KMS-11 (cell line): ENCODE measurements at regions not wholly inside any gene's neighbourhood (a gene's known extent, or its start where the extent isn't known, plus 50 kb on each side); places are given as distances from the start of the nearest gene placed in this dataset.

Source experiments
- H2AFZ ChIP-seq: fragments of 200-600 bp; sonication (generic); 2 replicates; pipeline ENCODE4 v1.6.1; 2016; ENCODE audit warnings: antibody characterized with exemption, mixed run types, low read depth
- H3K27ac ChIP-seq: fragments of 200-600 bp; sonication (generic); 2 replicates; pipeline ENCODE4 v1.6.1; 2016; ENCODE audit warnings: mild to moderate bottlenecking, mixed run types
- H3K27me3 ChIP-seq: fragments of 200-600 bp; sonication (generic); 2 replicates; pipeline ENCODE4 v1.6.1; 2017; ENCODE audit warnings: mild to moderate bottlenecking, low read depth, mixed run types, moderate library complexity; ENCODE audit not compliant: insufficient read depth
- H3K36me3 ChIP-seq: fragments of 200-600 bp; sonication (generic); 2 replicates; pipeline ENCODE4 v1.6.1; 2017; ENCODE audit warnings: mild to moderate bottlenecking, mixed run types; ENCODE audit not compliant: insufficient read depth
- H3K4me1 ChIP-seq: fragments of 200-600 bp; sonication (generic); 2 replicates; pipeline ENCODE4 v1.6.1; 2016; ENCODE audit warnings: mild to moderate bottlenecking, low read depth, mixed run types; ENCODE audit not compliant: poor library complexity, severe bottlenecking
- H3K4me2 ChIP-seq: fragments of 200-600 bp; sonication (generic); 2 replicates; pipeline ENCODE4 v1.7.0; 2016; ENCODE audit warnings: mild to moderate bottlenecking, mixed run types
- H3K4me3 ChIP-seq: fragments of 200-600 bp; sonication (generic); IDR thresholded peaks from 2 replicates; pipeline ENCODE4 v1.6.1; 2017; ENCODE audit warnings: low read depth, low read length, mixed read lengths; ENCODE audit not compliant: insufficient read depth
- H3K79me2 ChIP-seq: fragments of 200-600 bp; sonication (generic); 2 replicates; pipeline ENCODE4 v1.6.1; 2016; ENCODE audit warnings: low read depth, mixed run types; ENCODE audit not compliant: insufficient read depth
- H3K9ac ChIP-seq: fragments of 200-600 bp; sonication (generic); 2 replicates; pipeline ENCODE4 v1.6.1; 2016; ENCODE audit warnings: mild to moderate bottlenecking, mixed run types
- H4K20me1 ChIP-seq: fragments of 200-600 bp; sonication (generic); 2 replicates; pipeline ENCODE4 v1.6.1; 2016; ENCODE audit warnings: mild to moderate bottlenecking, mixed run types; ENCODE audit not compliant: insufficient read depth
- CTCF ChIP-seq: fragments of 200-600 bp; sonication (generic); conservative IDR thresholded peaks from 2 replicates; pipeline ENCODE4 v1.6.1; 2017; ENCODE audit warnings: low read depth, mild to moderate bottlenecking, antibody characterized with exemption, low read length, moderate library complexity, mixed read lengths

- Histone ChIP-seq H2AFZ (no peak overlapping the region), H3K4me1 (no peaks in the 10 kb centered on the region), H3K4me2 (no peak overlapping the region), H3K79me2 (no peaks in the 10 kb centered on the region), H3K36me3 (no peaks in the 10 kb centered on the region), H3K9ac (no peak overlapping the region), H3K27ac (no peak overlapping the region), H3K27me3 (no peaks in the 10 kb centered on the region), H4K20me1 (no peaks in the 10 kb centered on the region), H3K4me3 (no peak overlapping the region)
- TF ChIP-seq CTCF: no peak
These were observed 910.3 kb upstream of the LCORL start for GRCh38 chr4:18931643-18932377.

- Histone ChIP-seq H4K20me1 (no peaks in the 10 kb centered on the region), H3K4me1 (no peaks in the 10 kb centered on the region), H3K4me3 (no peak overlapping the region), H3K36me3 (no peaks in the 10 kb centered on the region), H3K4me2 (no peak overlapping the region), H3K79me2 (no peaks in the 10 kb centered on the region), H3K27me3 (no peaks in the 10 kb centered on the region), H3K27ac (no peak overlapping the region), H3K9ac (no peak overlapping the region), H2AFZ (no peak overlapping the region)
- no peak for TF ChIP-seq CTCF
These were observed 908.9 kb upstream of the LCORL start for GRCh38 chr4:18930487-18930886.

GRCh38 chr4:18923496-18924161 is 902.1 kb upstream of the LCORL start:
- H3K4me2 ChIP-seq: no peak overlapping the region
- H3K36me3 ChIP-seq: no peaks in the 10 kb centered on the region
- H3K79me2 ChIP-seq: no peaks in the 10 kb centered on the region
- no peaks in the 10 kb centered on the region for H3K27me3 ChIP-seq
- H3K4me1 ChIP-seq: no peaks in the 10 kb centered on the region
- H3K9ac ChIP-seq: no peak overlapping the region
- H2AFZ ChIP-seq: no peak overlapping the region
- H3K4me3 ChIP-seq: no peak overlapping the region
- no peak overlapping the region for H3K27ac ChIP-seq
- TF ChIP-seq CTCF: no peak
- H4K20me1 ChIP-seq: no peaks in the 10 kb centered on the region

GRCh38 chr4:18917689-18918088 is 896.1 kb upstream of the LCORL start:
- Histone ChIP-seq H3K79me2 (no peaks in the 10 kb centered on the region), H3K4me3 (no peak overlapping the region), H3K27me3 (no peaks in the 10 kb centered on the region), H4K20me1 (no peaks in the 10 kb centered on the region), H2AFZ (no peak overlapping the region), H3K4me1 (no peaks in the 10 kb centered on the region), H3K36me3 (no peaks in the 10 kb centered on the region), H3K9ac (no peak overlapping the region), H3K4me2 (no peak overlapping the region), H3K27ac (no peak overlapping the region)
- no peak for TF ChIP-seq CTCF
